Ishikawa (cell line): ENCODE measurements at regions not wholly inside any gene's neighbourhood (a gene's known extent, or its start where the extent isn't known, plus 50 kb on each side); places are given as distances from the start of the nearest gene placed in this dataset.

Experiments used
- CEBPB ChIP-seq: IDR thresholded peaks from 2 replicates; pipeline ENCODE4 v1.6.1; 2012
- CREB1 ChIP-seq: IDR thresholded peaks from 2 replicates; pipeline ENCODE4 v1.6.1; 2012; ENCODE audit warnings: low read depth
- EGR1 ChIP-seq: IDR thresholded peaks from 2 replicates; pipeline ENCODE4 v1.6.1; 2012
- EP300 ChIP-seq: IDR thresholded peaks from 2 replicates; pipeline ENCODE4 v1.6.1; 2012; ENCODE audit warnings: borderline replicate concordance
- FOXM1 ChIP-seq: IDR thresholded peaks from 2 replicates; pipeline ENCODE4 v1.6.1; 2012; ENCODE audit warnings: low read depth, borderline replicate concordance
- REST ChIP-seq: IDR thresholded peaks from 2 replicates; pipeline ENCODE4 v1.6.1; 2012; ENCODE audit warnings: low read depth, mild to moderate bottlenecking
- TCF12 ChIP-seq: IDR thresholded peaks from 2 replicates; pipeline ENCODE4 v1.6.1; 2012; ENCODE audit warnings: low read depth
- TEAD4 ChIP-seq: IDR thresholded peaks from 2 replicates; pipeline ENCODE4 v1.6.1; 2012
- USF1 ChIP-seq: IDR thresholded peaks from 2 replicates; pipeline ENCODE4 v1.6.1; 2012
- YY1 ChIP-seq: IDR thresholded peaks from 2 replicates; pipeline ENCODE4 v1.6.1; 2012; ENCODE audit warnings: low read depth
- ZBTB7A ChIP-seq: IDR thresholded peaks from 2 replicates; pipeline ENCODE4 v1.6.1; 2012; ENCODE audit warnings: low read depth

GRCh38 chr12:77161944-77162343 is 96.6 kb upstream of the E2F7 start:
- TF ChIP-seq EGR1 (no peak), YY1 (no peak), USF1 (no peak), TEAD4 (no peak), CEBPB (no peak), EP300 (no peak), CREB1 (no peak), TCF12 (no peak), REST (no peak), ZBTB7A (no peak), FOXM1 (no peak)
